Posterior vena cava (tissue), 2 donors: ENCODE measurements at regions not wholly inside any gene's neighbourhood (a gene's known extent, or its start where the extent isn't known, plus 50 kb on each side); places are given as distances from the start of the nearest gene placed in this dataset.

Experiments used
- DNase-seq: peaks from one replicate; pipeline ENCODE4 v3.0.0-alpha.2; 2020; ENCODE audit warnings: low spot score
- intact Hi-C, 2 donors: fragments of 100-400 bp; cut with DNase I; formaldehyde crosslinking; loops; one replicate each; pipeline versions ENCODE4 v1.14.1 to v1.14.2; 2022 to 2023
- donor health status: DM: yes; HTN: yes; CAD: no.
- donor health status: DM: yes; HTN: yes; CAD: no.

DNA sequence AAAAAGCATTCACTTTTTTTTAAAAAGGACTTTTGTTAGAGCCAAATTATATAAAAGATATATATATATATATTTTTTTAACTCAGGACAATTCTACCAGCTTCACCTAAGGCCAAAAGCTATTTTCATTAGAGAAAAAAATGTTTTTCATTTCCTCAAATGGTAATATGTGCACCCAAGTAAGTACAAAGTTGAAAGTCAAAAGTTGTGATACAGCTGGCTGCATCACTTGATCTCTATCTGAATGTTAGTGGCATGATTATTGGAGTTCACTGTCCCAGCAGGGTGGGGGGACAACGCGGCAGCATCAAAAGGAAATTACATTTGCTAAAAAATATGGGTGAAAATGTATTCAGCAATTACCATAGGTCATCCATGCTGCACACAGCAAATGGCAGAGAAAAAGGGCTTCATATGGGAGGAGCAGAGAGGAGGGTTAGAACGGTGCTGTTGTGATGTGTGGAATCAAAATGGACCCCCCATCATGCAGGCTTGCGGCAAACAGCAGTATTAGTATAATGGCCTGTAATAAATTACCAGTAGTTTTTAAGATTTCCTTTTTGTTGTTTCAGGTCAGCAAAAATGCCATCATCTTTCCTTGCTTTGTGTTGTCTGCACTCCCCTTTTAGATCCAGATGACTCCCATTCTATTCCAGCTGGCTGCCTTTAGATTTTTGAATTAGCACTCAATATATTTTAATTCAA, 253.7 kb downstream of the MAT2B start:
- intact Hi-C loops, result no loop called here
- DNase-seq, result no peak

GRCh38 chr5:163760498-163760897, 255.1 kb downstream of the MAT2B start:
- DNase-seq, result no peak
- intact Hi-C loops, result no loop called here

- no peak for DNase-seq
- intact Hi-C loops, result no loop called here
Observed at GRCh38 chr5:163766936-163767670, 261.7 kb downstream of the MAT2B start.

GRCh38 chr5:163770625-163771024, 265.2 kb downstream of the MAT2B start:
- no peak for DNase-seq
- intact Hi-C loops, result no loop called here

DNA sequence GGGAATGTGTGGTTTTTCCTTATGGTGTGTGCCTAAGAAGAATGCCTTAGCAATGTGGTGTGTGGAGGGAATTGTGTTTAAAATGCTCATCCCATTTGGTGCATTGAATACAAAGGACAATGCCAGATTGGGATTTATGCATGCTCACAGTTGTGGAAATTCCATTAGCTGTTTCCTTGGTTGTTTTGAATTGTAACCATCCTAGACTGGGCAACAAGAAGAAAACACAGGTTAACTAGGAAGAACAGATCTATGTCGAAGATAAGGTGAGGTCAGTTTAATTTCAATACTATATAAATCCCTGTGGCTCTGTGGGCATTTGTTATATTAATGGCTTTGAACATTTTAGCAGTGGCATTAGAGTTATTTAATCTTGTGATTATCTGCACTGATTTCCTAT, 266.8 kb downstream of the MAT2B start:
- intact Hi-C loops, result no loop called here
- no peak for DNase-seq

DNA sequence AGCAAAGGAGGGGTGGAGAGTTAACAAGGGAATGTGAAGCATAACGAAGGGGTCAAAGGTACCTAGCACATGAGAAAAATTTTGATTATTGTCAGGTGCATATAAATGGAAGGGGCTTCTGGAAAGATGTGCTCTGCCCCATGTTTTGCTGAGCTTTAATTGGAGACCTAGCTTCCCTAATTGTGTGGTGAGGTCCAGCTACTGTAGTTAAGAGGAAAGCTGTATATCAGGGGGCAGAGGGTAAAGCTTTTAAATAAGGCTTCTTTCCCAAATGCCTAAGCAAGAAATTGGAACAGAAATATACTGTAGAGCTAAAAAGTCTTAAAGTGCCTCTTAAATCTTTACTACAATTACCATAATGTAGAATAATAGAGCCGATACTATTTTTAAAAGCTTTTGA, 267.2 kb downstream of the MAT2B start:
- no peak for DNase-seq
- intact Hi-C loops, result no loop called here

- intact Hi-C loops, result no loop called here
- no peak for DNase-seq
Observed at GRCh38 chr5:163773226-163773625, 267.8 kb downstream of the MAT2B start.

GRCh38 chr5:163789870-163790269, 284.5 kb downstream of the MAT2B start:
- intact Hi-C loops, result no loop called here
- no peak for DNase-seq

DNA sequence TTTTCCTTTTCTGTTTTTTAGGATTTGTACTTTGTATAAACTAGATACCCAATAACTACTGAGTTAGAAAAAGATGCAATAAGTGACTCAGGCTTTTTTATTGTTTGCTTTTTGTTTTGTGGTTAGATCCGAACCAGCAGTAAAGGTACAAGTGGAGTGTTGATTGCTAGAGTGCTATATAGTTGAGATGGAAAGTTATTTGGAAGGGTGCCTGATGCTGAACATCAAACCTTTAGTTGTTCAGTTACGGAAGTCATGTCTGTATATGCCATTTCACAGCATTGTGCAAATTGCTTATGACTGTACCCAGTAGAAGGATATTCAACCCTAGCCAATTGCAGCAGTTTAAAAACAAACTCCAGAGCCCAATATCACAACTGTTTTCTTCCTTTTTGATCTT, 285.1 kb downstream of the MAT2B start:
- intact Hi-C loops, result no loop called here
- DNase-seq, result no peak

GRCh38 chr5:163794993-163795392, 289.6 kb downstream of the MAT2B start:
- intact Hi-C loops, result no loop called here
- DNase-seq, result no peak

GRCh38 chr5:163807781-163808180, 302.4 kb downstream of the MAT2B start:
- intact Hi-C loops, result no loop called here
- DNase-seq, result no peak

DNA sequence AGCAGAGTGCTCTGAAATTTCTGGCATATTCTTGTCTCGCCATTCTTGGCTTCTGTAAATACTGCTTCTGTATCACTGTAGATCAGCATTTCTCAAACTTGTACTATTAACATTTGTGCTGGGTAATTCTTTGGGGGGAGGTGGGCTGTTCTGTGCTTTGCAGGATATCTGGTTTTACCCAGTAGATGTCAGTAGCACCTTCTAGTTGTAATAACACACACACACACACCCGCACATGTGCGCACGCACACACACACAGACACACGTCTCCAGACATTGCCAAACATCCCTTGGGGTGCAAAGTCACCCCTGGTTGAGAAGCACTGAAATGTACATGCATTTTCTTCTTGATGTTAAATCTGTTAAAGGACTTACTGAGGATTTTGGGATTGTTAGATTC, 304.1 kb downstream of the MAT2B start:
- intact Hi-C loops, result no loop called here

GRCh38 chr5:163813900-163814299, 308.5 kb downstream of the MAT2B start:
- intact Hi-C loops, result no loop called here
- no peak for DNase-seq

More for the DNA sequence above, 304.1 kb downstream of the MAT2B start:
- no peak for DNase-seq

- intact Hi-C loops, result no loop called here
- DNase-seq, result no peak
Observed at GRCh38 chr5:163815240-163815791, 309.9 kb downstream of the MAT2B start.

- intact Hi-C loops, result no loop called here
- no peak for DNase-seq
Observed at GRCh38 chr5:163821142-163821541, 315.7 kb downstream of the MAT2B start.

GRCh38 chr5:163822548-163822947, 317.1 kb downstream of the MAT2B start:
- intact Hi-C loops, result no loop called here
- DNase-seq, result no peak

- intact Hi-C loops, result no loop called here
- DNase-seq, result no peak
Observed at GRCh38 chr5:163825661-163826060, 320.2 kb downstream of the MAT2B start.

- DNase-seq, result no peak
- intact Hi-C loops, result no loop called here
Observed at GRCh38 chr5:163826201-163826600, 320.8 kb downstream of the MAT2B start.

DNA sequence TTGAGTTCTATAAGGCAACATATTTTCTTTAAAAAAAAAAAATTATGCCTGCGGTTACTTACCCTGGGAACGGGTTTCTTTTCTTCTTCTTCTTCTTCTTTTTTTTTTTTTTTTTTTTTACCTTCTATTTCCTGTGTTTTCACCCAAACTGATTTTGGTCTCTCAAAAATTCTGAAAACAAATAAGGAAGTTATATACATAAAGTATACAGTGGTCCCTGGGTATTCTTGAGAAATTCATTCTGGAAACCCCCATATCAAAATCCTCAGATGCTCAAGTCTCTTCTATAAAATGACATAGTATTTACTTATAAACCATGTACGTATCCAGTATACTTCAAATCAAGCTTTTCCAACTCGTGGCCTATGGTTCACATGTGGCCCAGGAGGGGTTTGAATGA, 326.7 kb downstream of the MAT2B start:
- intact Hi-C loops, result no loop called here
- DNase-seq, result no peak

- no peak for DNase-seq
- intact Hi-C loops, result no loop called here
Observed at GRCh38 chr5:163838738-163839137, 333.3 kb downstream of the MAT2B start.

GRCh38 chr5:163846512-163846911, 341.1 kb downstream of the MAT2B start:
- intact Hi-C loops, result no loop called here
- DNase-seq, result no peak
